Bronchial epithelial cell (primary cell): ENCODE measurements at regions not wholly inside any gene's neighbourhood (a gene's known extent, or its start where the extent isn't known, plus 50 kb on each side); places are given as distances from the start of the nearest gene placed in this dataset.
A peak's percentile ranks its signal among the peaks of the same experiment; 100 is the strongest.
"Not testable (repeated sequence)": the region's sequence is repeated elsewhere in the genome, so short reads cannot be mapped to it uniquely, and the experiment has no call there.

Source experiments
- DNase-seq: peaks from one replicate; pipeline ENCODE4 v3.0.0-alpha.2; 2010; ENCODE audit warnings: low read depth
- FAIRE-seq: peaks from 2 replicates; lab custom pipeline; 2011; peaks lifted over from hg19 to GRCh38; lab: Jason Lieb, UNC
- H3K27me3 ChIP-seq: 2 replicates; pipeline ENCODE4 v1.5.1; 2011; ENCODE audit warnings: low read length; ENCODE audit not compliant: control insufficient read depth, insufficient read depth
- H3K36me3 ChIP-seq: 2 replicates; pipeline ENCODE4 v1.5.1; 2011; ENCODE audit warnings: low read length; ENCODE audit not compliant: control insufficient read depth, insufficient read depth
- H3K4me3 ChIP-seq: 2 replicates; pipeline ENCODE4 v1.5.1; 2011; ENCODE audit warnings: mild to moderate bottlenecking, low read depth, low read length, control low read depth
- TF ChIP-seq, protein P1 (sequence below): IDR thresholded peaks from 2 replicates; pipeline ENCODE4 v1.5.1; 2011; ENCODE audit warnings: mild to moderate bottlenecking, moderate library complexity, low read length, control low read depth, inconsistent platforms; ENCODE audit not compliant: insufficient read depth, severe bottlenecking

DNA sequence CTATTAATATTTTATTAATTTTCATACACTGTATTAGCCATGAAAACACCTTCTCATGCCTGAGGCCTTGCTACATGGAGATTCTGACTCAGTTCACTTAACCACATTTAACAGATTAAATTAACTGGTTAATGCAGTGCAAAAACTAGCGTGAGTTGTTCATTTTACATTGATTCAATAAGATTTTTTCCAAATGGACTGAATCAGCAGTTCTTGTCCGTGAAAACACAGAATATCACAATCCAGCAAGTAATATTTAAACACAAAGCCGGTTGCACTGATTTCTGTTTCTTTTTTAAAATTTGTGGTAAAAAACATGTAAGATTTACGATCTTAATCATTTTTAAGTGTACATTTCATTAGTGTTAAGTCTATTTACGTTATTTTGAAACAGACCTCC lies 118.2 kb upstream of the THUMPD2 start:
- H3K36me3 ChIP-seq: no peaks in the 10 kb centered on the region
- H3K4me3 ChIP-seq: no peak overlapping the region
- TF ChIP-seq, protein P1, sequence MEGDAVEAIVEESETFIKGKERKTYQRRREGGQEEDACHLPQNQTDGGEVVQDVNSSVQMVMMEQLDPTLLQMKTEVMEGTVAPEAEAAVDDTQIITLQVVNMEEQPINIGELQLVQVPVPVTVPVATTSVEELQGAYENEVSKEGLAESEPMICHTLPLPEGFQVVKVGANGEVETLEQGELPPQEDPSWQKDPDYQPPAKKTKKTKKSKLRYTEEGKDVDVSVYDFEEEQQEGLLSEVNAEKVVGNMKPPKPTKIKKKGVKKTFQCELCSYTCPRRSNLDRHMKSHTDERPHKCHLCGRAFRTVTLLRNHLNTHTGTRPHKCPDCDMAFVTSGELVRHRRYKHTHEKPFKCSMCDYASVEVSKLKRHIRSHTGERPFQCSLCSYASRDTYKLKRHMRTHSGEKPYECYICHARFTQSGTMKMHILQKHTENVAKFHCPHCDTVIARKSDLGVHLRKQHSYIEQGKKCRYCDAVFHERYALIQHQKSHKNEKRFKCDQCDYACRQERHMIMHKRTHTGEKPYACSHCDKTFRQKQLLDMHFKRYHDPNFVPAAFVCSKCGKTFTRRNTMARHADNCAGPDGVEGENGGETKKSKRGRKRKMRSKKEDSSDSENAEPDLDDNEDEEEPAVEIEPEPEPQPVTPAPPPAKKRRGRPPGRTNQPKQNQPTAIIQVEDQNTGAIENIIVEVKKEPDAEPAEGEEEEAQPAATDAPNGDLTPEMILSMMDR: no peak
- no peaks in the 10 kb centered on the region for H3K27me3 ChIP-seq
- no peak for FAIRE-seq
- no peak for DNase-seq

DNA sequence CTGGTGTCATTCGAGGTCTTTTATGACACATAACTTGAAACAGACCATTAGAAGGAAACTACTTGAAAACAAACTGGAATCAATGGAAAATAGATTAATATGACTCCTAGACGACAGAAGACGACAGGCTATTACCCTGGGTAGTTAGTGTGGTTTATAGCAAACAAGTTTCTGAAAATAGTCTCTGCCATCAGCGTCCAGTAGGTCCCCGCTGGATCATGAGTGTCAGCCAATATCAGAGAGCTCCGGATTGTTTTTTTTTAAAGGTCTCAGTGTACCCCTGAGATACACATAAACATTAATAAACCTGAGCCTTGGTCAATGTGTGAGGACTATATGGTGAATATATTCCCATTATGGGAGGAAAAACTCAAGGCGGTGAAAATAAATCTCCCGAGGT lies 115.0 kb upstream of the THUMPD2 start:
- Histone ChIP-seq H3K4me3 (no peak overlapping the region), H3K36me3 (no peaks in the 10 kb centered on the region), H3K27me3 (no peaks in the 10 kb centered on the region)
- TF ChIP-seq, protein P1: no peak
- FAIRE-seq: no peak
- no peak for DNase-seq

DNA sequence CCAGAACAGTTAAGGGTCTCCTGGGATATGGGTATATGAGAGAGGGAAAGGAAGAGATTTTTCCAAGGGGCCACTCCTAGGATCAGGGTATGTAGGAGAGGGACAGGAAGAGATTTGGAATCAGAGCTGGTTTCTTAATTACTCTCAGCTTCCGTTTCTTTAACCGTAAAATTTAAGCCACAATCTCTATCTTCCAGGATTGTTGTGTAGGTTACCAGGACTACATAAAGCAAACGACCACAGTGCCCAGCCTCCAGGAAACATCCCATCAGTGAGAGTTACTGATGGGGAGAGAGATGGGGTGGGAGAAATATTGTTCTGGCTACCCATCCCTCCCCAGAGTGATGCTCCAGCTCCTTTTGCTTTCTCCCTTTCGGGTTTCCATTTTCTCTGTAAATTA lies 114.6 kb upstream of the THUMPD2 start:
- Histone ChIP-seq H3K27me3 (no peaks in the 10 kb centered on the region), H3K4me3 (no peak overlapping the region), H3K36me3 (no peaks in the 10 kb centered on the region)
- FAIRE-seq (peak; percentile 64), DNase-seq (no peak)
- TF ChIP-seq, protein P1: no peak

DNA sequence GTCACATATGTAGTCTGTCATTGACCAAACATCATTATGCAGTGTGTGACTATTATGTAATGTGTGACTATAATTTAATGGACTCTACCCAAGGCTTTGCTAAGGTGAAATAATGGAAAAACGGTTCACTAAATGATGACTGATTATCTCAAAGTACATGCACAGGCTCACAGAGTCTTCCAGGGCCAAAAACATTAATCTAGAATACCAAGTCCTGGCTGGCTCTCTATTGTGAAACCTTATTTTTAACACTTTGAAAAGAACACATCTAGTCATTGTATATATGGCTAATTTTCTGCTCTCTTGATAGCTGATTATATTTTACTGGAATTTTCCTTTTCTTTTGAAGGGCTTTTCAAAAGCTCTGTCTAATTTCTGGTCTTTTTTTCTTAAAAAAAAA lies 102.9 kb upstream of the THUMPD2 start:
- DNase-seq (no peak), FAIRE-seq (no peak)
- Histone ChIP-seq H3K27me3 (no peaks in the 10 kb centered on the region), H3K4me3 (no peak overlapping the region), H3K36me3 (no peaks in the 10 kb centered on the region)
- TF ChIP-seq, protein P1: no peak

DNA sequence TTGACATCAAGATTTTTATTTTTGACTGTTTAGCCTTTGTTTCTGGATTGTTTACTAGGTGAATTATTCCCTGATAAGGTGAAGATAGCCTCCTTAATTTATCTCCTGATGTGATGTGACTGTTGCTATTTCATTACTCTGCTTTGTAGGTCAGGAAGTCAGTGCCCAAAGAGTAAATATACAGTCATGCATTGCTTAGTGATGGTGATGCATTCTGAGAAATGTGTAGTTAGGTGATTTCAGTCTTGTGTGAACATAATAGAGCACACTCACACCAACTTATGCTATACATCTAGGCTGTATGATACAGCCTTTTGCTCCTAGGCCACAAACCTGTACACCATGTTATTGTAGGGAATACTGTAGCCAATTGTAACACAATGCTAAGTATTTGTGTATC lies 102.4 kb upstream of the THUMPD2 start:
- Histone ChIP-seq H3K27me3 (no peaks in the 10 kb centered on the region), H3K4me3 (no peak overlapping the region), H3K36me3 (no peaks in the 10 kb centered on the region)
- TF ChIP-seq, protein P1: no peak
- FAIRE-seq: no peak
- DNase-seq: peak; percentile 96

DNA sequence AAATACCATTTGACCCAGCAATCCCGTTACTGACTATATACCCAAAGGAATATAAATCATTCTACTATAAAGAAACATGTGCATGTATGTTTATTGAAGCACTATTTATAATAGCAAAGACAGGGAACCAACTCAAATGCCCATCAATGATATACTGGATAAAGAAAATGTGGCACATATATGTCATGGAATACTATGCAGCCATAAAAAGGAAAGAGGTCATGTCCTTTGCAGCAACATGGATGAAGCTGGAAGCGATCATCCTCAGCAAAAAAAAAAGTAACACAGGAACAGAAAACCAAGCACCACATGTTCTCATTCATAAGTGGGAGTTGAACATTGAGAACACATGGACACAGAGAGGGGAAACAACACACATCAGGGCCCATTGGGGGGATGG lies 99.9 kb upstream of the THUMPD2 start:
- not testable (repeated sequence) for H3K36me3 ChIP-seq, H3K27me3 ChIP-seq, H3K4me3 ChIP-seq, DNase-seq, FAIRE-seq

DNA sequence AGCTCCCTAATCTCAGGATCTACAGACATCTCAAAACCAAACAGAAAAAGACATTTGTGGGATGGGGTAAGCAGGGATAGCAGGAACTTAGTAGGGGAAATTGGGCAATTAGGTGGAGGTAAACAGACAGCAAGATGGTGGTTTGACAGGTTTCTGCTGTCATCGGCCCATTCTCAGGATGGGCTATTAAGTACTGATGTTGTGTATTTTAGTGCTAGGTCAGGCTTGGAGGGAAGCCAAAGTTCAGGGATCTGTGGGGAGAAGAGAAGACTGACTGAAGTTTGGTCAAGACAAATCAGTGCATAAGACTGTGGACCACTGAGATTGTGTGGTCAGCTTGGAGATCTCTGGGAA lies 96.8 kb upstream of the THUMPD2 start:
- no peak for FAIRE-seq
- Histone ChIP-seq H3K36me3 (no peaks in the 10 kb centered on the region), H3K4me3 (no peak overlapping the region), H3K27me3 (no peaks in the 10 kb centered on the region)
- no peak for DNase-seq
- TF ChIP-seq, protein P1: no peak
